Stimulated activated naive CD4-positive, alpha-beta T cell (primary cell): ENCODE measurements at regions not wholly inside any gene's neighbourhood (a gene's known extent, or its start where the extent isn't known, plus 50 kb on each side); places are given as distances from the start of the nearest gene placed in this dataset.

Source experiments
- DNase-seq, 6 experiments: peaks; one replicate each; lab custom pipeline; 2025; lab: John Stamatoyannopoulos, UW

DNA sequence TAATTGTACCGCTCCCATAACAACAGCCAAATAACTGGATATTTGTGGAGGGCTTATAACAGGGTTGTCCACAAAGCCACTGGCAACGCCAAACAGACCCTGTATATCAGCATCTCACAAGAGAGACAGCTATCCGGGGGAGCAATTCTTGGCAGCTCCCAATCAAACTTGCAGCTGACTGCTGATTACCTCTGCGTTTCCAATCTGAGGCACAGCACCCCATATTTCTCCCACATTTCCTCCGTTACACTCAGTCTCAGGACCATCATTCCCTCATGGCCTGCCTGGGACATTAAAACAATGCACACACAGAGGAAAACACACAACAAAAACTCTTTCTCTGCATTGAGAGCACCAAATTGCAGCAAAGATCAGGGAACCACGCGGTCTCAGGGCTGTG lies 67.8 kb upstream of the SDK1 start:
- DNase-seq = no peak

DNA sequence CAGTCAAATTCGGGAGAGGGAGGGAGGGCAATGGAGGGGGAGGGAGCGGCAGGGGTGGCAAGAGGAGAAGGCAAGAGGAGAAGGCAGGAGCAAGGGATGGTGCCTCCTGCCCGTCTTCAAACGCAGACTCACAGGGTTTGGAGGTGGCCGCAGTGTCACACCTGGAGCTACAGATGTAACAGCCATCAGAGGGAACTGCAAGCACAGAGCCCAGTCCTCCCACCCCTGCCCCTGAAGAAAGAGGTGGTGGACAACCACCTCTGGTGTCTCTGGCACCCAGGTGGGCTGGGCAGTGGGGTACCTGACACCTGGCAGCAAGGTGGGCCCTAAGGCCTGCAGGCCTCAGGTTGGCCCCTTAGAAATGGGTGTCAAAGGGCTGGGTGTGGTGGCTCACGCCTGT lies 67.0 kb upstream of the SDK1 start:
- DNase-seq = no peak

DNA sequence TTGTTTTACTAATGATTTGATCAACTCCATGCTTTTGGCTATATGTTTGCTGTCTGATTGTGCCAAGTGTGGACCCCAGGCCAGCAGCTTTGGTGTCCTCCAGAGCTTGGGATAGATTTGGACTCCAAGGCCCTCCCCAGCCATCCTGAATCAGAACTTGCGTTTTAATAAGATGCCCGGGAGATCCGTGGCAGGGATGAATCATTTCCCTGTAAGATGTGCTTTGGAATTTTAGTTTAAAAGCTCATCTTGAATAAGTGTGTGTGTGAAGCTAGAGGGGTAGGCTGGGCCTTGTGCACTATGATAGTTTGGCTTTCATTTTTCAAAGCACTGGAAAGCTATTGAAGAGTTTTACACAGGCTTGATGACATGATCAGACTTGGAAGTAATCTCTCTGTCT lies 66.2 kb upstream of the SDK1 start:
- no peak for DNase-seq

DNA sequence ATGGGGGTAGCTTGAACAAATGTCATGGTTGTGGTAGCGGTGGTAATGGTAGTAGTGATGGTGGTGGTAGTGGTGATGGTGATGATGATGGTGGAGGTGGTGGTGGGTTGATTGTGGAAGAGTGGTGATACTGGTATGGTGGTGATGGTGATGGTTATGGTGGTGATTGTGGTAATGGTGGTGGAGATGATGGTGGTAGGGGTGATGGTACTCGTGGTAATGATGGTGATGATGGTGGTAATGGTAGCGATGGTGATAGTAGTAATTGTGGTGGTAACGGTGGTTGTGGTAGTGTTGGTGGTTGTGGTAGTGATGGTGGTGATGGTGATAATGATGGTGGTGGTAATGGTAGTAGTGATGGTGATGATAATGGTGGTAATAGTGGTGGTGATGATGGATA lies 65.7 kb upstream of the SDK1 start:
- DNase-seq = no peak

DNA sequence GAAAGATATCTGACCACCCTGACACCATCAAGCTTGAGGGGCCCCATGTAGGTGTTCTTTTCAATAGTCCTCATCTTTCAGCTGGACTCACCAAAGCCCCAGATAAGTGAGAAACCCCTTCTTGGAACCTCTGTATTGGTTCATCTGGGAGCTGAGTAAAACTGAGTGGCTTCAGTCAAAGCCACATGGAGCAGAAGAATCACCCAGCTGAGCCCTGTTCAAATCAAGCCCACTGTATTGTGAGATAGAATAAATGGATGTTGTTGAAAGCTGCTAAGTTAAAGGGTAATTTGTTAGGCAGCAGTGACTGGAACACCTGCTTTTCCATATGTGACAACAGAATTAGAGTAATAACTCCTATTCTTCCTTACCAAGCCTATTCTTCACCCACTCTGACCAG lies 64.8 kb upstream of the SDK1 start:
- DNase-seq = no peak

DNA sequence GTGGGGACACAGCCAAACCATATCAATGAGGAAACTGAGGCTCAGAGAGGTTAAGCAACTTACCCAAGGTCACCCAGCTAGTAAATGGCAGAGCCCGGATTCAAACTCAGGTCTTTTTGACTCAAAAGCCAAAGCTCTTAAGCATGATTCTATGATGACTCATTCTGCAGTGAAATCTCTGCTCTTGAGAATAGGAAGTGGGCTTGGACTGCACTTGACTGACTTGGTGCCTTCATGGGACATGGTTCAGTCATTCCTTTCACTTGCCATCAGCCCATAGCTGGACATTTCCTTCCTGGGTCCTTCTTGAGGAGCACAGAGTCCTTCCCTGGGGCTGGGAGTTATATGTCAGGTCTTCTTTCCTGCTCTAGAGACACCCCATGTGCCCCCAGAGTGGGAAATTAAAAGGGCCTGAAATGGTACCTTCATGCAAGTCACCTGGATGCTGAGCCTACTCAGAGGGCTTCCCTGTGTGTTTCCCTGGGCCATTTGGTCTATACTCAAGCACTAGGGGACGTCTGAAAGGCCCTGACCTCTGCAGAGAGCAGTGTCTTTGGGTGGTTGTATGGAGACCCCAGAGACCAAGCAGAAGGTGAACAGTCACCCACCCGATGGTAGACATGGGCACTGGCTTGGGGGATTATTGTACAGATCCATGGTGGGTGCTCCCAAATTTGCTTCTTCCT lies 62.4 kb upstream of the SDK1 start:
- DNase-seq = no peak

DNA sequence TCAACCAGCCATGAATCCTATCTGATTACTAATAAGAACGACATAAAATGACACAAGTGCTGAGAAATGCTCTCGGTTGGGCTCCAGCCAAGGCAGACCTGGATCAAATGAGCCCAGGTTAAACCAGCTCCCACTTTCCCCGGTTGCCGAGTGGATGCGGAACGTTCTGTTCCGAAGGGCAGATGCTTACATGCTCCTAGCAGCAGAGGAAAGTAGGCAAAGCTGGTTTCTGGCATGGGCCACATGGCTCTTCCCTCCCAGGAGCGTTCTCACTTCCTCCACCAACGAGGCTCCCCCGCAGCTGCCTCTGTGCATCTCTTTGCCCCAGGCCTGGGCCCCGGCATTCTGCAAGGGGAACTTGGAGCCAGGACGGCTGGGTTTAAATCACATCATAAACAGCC lies 61.8 kb upstream of the SDK1 start:
- no peak for DNase-seq

DNA sequence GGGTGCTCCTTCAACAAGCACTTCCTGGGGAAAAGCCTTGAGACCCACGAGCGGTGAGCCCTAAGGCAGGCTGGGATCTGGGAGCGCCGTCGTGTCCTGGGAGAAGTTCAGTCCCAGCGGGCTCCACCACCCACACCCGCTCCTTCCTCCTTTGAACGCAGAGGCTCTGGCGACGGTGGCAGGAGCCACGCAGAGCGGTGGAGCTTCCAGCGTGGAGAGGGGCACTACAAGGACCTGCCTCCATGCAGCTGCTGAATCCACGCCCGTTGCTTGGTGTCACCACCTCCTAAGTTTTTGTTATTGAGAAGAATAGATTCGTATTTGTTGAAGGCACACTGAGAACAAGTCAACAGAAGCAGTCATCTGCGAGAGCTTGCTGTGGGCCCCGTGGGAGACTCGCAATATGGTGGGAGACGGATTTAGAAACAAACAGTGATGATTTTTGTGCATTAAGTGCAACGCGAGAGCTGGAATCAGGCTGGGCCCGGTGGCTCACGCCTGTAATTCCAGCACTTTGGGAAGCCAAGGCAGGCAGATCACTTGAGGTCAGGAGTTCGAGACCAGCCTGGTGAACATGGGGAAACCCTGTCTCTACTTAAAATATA lies 60.1 kb upstream of the SDK1 start:
- DNase-seq = no peak

DNA sequence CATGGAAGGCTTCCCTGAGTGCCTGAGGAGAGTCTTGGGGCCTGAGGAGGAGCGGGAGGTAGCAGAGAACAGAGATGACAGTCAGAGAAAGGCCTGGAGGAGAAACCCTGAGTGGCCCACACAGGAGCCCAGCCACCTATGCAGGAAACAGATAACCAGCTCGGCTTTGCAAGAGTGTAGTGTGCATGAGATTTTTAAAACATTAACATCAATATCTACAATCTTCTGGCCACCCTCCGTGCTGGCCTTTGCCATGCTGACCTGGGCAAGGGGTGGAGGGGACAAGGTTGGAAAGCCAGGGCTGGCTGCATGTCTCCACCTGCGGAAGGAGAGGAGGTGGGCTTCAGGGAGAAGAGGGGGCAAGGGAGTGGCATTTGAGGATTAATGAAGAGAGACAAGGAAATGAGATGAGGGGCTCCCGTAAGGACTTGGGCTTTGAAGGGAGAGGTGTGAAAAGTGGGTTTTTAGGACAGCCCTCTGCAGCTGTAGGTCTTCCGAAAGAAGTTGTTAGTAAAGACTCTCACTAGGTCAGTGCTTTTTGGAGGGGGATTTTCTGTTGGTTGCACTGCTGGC lies 59.3 kb upstream of the SDK1 start:
- DNase-seq = no peak

DNA sequence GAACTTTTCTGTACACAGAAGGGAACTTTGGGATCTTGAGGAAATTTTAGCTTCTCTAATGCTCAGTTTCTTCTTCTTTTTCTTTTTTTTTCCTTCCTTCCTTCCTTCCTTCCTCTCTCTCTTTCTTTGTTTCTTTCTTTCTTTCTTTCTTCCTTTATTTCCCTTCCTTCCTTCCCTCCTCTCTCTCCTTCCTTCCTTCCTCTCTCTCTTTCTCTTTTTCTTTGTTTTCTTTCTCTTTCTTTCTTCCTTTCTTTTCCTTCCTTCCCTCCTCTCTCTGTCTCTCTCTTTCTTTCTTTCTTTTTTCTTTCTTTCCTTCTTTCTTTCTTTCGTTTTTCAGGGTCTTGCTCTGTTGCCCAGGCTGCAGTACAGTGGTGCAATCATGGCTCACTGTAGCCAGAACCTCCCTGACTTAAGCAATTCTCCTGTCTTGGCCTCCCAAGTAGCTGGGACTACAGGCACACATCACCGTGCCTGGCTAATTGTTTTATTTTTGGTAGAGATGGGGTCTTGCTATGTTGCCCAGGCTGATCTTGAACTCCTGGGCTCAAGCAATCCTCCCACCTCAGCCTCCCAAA lies 58.6 kb upstream of the SDK1 start:
- no peak for DNase-seq

DNA sequence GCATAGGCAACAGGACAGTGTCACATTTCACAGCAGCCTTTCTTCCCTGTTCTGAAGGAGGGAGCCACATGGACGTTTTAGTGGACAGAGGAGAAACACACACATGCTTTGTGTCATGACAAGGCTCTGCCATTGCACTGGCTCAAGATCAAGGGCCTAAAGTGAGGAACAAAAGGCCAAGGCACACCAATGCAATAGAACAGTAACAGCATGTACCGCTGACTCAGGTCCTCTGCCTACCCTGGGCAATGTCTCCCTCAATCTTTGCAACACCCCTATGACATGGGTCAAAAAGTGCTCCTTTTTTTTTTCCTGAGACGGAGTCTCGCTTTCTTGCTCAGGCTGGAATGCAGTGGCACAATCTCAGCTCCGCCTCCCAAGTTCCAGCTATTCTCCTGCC lies 57.8 kb upstream of the SDK1 start:
- DNase-seq = no peak

DNA sequence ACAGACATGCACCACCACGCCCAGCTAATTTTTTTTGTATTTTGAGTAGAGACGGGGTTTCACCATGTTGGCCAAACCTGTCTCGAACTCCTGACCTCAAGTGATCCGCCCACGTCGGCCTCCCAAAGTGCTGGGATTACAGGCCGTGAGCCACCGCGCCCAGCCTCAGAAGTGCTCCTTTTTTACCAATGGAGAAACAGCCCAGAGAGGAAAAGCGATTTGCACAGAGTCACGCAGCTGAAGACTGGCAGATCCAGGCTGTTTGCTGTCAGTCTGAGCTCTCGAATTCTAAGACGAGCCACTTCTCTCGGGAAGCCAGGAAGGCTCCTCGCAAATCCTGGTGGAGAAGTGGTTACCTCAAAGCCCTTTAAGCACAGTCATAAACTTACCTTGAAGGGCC lies 57.4 kb upstream of the SDK1 start:
- DNase-seq = no peak

DNA sequence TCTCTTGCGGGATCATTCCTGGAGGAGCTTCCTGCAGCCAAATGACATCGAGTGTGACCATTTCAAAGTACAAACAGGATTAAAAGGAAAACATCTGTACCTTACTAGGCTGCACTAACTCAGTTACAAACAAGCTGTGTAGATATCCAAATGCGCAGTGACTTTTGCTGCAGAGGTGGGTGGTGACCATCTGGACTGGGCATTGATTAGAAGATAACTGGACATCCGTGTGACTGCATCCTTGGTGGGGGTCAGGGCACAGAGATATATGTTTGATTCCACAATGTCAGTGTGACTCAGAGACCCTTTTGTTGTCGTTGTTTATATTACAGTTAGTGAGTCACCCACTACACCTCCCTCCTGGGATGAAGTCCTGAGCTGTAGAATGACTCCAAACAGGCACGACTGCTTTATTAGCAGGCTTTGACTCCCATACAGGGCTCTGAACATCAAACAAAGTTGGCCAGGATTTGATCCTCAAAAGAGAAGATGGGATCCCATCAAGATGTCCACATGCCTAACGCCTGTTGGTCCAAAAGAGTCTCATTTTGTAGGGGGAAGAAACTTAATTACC lies 56.7 kb upstream of the SDK1 start:
- no peak for DNase-seq

DNA sequence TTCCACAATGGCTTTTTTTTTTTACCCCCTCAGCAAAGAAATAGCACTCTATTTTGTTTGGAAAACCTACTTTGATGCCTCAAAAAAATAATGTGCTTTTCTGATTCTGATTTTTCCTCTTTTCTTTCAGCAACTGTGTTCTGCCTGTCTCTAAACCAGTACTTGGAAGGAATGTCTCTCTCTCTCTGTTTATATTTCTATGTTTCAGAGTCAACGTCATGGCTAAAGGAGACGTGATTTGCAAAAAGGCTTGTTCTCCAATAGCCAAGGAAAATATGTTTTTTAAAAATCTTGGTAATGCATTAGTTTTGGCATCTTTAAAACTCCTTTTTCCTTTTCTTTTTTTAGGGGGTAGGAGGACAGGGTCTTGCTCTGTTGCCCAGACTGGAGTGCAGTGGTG lies 56.0 kb upstream of the SDK1 start:
- DNase-seq = no peak

DNA sequence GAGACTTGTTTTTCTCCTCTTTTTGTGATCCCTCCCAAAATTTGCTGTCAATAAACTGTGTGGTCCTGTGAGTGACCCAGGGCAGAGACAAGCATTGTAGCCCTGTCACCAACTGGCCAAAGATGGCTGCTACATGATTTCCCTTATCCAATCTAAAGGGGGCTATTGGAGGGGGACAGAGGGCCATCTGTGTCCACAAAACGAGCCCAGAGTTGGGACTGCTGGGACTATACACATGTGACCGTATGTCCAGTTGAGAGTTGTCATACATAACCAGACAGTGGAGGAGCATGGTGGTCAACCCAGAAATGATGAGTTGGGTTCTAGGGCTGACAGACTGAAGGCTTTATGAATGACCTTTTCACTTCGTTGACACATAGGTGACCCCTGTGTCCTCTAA lies 55.3 kb upstream of the SDK1 start:
- DNase-seq = no peak

DNA sequence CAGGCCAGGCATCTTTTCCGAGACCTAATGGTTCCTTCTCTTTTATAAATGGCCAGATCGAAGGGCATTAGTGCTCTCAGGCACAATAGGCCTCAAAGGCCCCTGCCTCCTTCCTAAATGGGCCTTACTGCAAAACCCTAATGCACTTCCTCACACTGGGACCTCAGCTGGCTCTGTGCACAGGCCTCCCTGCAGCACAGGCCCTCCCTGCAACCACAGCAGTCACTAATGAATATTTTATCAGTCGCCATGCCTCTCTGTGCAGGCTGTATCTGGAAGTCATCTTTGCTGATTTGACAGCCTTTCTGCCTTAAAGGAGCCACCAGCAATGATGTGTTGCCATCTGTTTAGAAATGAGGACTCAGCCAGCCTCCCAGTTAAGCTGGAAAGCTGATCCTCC lies 54.9 kb upstream of the SDK1 start:
- no peak for DNase-seq

DNA sequence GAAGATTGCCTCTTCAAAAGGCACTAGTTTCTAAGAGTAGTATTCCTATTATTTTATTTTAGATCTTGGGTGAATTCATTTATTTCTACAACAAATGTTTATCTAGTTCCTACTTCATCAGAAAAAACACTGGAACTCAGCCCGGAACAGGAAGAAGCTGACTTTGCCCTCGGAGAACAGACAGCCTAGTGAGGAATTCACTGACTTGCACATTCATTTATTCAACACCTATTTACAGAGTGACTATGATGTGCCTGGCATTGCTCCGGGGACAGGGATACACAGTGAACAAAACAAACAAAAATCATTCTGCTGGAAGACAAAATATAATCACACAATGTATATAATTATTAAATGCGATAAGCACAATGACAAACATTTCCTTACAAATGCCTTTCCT lies 54.4 kb upstream of the SDK1 start:
- no peak for DNase-seq

DNA sequence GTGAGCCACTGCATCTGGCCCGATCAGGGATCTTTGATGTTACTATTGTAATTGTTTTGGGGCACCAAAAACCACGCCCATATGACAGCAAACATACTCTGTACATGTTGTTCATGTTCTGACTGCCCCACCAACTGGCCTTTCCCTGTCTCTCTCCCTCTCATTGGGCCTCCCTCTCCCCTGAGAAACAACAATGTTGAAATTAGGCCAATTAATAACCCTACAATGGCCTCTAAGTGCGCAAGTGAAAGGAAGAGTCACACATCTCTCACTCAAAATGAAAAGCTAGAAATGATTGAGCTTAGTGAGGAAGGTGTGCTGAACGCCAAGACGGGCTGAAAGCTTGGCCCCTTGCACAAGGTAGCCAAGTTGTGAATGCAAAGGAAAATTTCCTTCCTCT lies 50.3 kb upstream of the SDK1 start:
- DNase-seq = no peak
